Jurkat, Clone E6-1 (cell line): ENCODE measurements at regions not wholly inside any gene's neighbourhood (a gene's known extent, or its start where the extent isn't known, plus 50 kb on each side); places are given as distances from the start of the nearest gene placed in this dataset.

Experiments used
- DNase-seq: peaks from one replicate; pipeline ENCODE4 v3.0.0-alpha.2; 2011; ENCODE audit warnings: low read depth, low spot score
- H3K4me3 ChIP-seq: 2 replicates; pipeline ENCODE4 v1.5.1; 2011; ENCODE audit warnings: mild to moderate bottlenecking, low read length, control low read depth, moderate library complexity

- DNase-seq: no peak
- no peak overlapping the region for H3K4me3 ChIP-seq
Measured at GRCh38 chr5:69038539-69038938, 55.3 kb upstream of the SLC30A5 start.

GRCh38 chr5:69039829-69040228 lies 54.0 kb upstream of the SLC30A5 start:
- H3K4me3 ChIP-seq: no peak overlapping the region
- no peak for DNase-seq

- no peak overlapping the region for H3K4me3 ChIP-seq
- DNase-seq: no peak
Measured at GRCh38 chr5:69042500-69042899, 51.3 kb upstream of the SLC30A5 start.

- peak; percentile 96 for DNase-seq
- H3K4me3 ChIP-seq: peak overlapping the region; percentile 52
Measured at GRCh38 chr5:69042915-69043654, 50.7 kb upstream of the SLC30A5 start.

- no peak overlapping the region for H3K4me3 ChIP-seq
Measured at GRCh38 chr5:69043655-69043996, 50.2 kb upstream of the SLC30A5 start.

More at GRCh38 chr5:69043655-69043996, 50.2 kb upstream of the SLC30A5 start:
- no peak for DNase-seq
